SKM-1 (cell line): ENCODE measurements at regions not wholly inside any gene's neighbourhood (a gene's known extent, or its start where the extent isn't known, plus 50 kb on each side); places are given as distances from the start of the nearest gene placed in this dataset.

Experiments used
- DNase-seq: peaks from one replicate; lab custom pipeline; 2025; ENCODE audit not compliant: unreplicated experiment; lab: John Stamatoyannopoulos, UW

DNA sequence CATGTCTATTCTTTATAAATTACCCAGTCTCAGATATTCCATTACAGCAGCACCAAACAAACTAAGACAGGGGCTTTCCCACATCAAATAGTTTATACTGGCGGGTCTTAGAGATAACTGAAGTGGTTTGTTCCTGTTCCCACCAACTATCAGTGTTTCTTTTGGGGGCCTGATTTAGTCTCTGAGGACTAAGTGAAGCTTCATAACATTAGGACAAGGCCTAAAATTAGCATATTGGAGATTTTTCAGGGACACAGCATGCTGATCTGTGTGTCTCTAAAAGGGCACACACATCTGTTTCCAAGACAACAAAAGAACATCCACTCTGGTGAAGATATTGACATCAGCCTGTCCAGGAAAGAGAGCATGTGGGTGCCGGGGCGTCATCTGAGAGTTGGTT is 72.6 kb upstream of the SEMA6D start:
- DNase-seq: no peak

DNA sequence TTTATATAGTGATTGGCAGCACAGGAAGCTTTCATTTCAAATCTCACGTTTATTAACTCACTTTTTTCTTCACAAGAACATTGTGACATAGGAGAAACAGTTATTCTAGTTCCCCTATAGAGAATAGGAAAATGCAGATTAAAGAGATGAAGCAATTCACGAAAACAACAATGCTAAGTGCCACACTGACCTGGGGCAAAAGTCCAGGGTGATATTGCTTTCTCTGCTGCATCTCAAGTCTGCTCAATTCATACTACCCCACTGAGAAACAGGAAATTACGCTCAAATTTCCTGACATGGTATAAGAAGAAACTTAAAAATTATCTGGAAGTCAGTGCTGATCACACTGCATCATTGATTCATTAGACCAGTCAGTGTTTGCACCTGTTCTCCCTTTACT is 66.7 kb upstream of the SEMA6D start:
- DNase-seq: no peak

DNA sequence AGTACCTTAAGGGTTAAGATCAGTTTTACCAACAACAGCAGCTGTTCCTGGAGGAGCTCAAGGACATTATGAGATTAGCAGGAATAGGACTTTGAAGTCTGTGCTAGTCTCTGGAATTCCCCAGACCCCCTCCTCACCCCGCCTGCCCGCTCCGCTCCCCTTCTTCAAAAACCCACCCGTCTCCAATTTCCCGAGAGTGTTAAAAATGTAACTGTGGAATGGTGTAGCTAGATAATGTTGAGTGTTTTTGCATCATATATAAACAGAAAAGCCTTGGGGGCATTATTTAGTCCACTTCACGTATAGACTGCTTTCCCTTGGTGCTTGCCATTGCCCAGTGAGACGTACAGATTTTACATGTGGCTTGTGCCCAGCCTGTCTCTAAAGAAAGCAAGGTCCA is 65.0 kb upstream of the SEMA6D start:
- no peak for DNase-seq

DNA sequence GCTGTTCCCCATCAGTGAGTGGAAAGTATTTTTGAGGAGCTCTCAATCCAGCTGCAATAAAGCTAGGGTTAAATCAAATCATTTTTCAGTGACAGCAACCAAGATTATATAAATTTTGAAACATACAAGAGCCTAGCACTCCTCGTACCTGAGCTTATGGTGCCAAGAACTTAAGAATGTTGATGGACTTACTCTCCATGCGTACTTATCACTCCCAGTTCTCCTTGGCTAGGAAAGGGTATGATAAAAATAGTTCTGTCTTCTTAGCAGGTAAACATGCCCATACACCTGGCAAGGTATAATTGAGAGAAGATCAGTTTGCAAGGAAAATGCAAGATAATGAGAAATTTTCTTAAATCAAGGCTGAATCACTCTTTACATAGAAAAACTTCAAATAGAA is 64.5 kb upstream of the SEMA6D start:
- no peak for DNase-seq

DNA sequence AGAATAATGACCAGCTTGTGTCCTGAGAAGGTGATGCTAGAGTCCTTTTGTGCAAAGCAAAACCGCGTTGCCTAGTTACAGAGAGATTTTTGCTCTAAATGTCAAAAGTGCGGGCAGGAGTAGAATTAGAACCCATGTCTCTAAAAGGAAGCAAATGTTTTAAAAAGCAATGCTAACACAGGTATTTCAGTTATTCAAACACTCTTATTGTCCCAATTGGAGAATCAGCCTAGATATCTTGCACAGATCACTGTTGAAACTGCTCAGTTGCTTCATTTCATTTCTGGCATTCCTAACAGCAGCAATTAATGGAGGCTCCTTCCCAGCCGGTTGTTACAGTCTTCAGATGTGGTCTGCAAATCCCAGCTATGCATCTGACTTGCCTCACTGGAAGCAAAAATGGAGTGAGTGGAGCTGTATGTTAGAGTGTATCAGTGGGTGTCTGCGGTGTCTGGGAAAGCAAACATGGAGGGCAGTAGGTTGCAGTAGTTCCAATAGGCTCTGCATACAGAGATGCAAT is 55.6 kb upstream of the SEMA6D start:
- no peak for DNase-seq

DNA sequence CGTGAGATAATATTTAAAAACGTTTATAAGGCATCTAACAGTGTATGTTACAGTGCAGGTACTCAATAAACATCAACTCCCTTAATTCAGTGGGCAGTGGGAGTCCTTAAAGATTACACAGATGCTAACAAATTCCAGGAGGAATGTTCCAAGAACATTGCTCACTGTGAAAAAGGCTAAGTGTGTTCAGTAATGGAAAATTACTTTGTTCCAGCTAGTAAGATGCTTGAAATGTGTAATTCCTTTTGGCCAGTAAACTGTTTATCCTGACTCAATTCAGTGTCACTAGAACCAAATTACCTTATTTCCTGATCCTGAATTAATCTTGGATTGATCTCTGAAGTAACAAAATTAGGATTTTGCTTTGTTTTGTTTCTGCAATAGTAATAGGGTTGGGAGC is 54.2 kb upstream of the SEMA6D start:
- DNase-seq: no peak
